Left colon (tissue), 2 donors: ENCODE measurements at regions not wholly inside any gene's neighbourhood (a gene's known extent, or its start where the extent isn't known, plus 50 kb on each side); places are given as distances from the start of the nearest gene placed in this dataset.

Source experiments
- ATAC-seq: fragments of 200-7000 bp; cut with Tn5 transposase; one replicate; pipeline ENCODE4 v1.9.1; 2020; ENCODE audit warnings: mild to moderate bottlenecking, moderate library complexity
- DNase-seq, 2 donors: peaks; one replicate each; pipeline ENCODE4 v3.0.0-alpha.2; 2020
- intact Hi-C, 2 donors: fragments of 100-400 bp; cut with DNase I in 1 of 2; cut with micrococcal nuclease in 1 of 2; formaldehyde crosslinking; loops; one replicate each; pipeline versions ENCODE4 v1.11.2 to v1.14.0; 2022; cut with DNase I, micrococcal nuclease
- donor health status: DM: no; HTN: no; CAD: no.
- donor health status: DM: yes; HTN: yes; CAD: no.

DNA sequence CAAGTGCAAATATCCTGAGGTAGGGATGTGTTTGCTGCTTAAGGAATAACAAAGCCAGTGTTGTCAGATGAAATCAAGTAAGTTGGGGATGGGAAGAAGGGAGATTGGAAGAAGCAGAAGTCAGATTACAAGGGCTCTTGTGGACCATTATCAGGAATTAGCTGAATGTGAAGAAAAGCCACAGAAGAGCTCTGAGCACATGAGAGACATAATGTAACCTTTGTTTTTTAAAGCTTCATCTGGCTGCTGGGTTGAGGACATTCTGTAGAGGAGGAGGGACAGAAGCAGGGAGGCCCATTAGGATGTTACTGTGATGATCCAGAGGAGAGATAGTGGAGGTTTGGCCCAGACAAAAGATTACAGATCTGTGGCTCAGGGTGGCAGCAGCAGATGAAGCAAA is 111.7 kb downstream of the DUSP10 start:
- intact Hi-C loops, result no loop called here
- no peak for ATAC-seq
- no peak for DNase-seq

DNA sequence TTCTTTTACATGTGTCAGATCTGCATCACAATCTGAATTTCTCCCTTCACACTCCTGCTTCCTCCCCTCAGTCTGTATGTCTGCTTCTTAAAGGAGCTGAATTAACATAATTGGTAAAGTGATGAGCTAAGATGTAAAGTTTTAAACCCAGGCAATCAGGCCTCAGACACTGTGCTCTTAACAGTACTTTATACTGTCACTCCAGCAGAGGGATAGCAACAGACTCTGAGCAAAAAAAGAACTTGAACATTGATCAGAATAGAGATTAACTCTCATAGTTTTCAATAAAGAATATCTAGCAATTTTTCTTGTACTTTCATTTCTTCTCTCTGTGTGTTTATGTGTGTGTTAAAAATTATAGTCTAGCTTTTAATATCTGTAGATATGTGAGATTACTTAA is 110.3 kb downstream of the DUSP10 start:
- DNase-seq, result no peak
- intact Hi-C loops, result no loop called here
- no peak for ATAC-seq

DNA sequence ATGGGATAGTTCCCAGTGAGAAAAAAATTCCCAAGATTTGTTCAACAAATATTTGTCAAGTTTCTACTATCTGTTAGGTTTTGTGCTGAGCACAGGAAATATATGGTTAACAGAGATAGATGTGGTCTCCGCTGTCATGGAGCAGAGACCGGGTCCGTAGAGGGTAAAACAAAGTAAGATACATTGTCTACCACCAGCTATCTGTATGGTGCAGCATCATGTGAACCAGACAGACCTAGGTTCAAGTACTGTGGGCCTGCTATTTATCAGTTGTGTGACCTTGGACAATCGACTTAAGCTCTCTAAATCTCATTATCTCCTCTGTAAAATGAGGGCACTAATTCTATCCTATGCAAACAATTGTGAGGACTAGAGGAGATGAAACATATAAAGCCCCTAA is 109.8 kb downstream of the DUSP10 start:
- intact Hi-C loops, result no loop called here
- DNase-seq (no peak), ATAC-seq (no peak)

DNA sequence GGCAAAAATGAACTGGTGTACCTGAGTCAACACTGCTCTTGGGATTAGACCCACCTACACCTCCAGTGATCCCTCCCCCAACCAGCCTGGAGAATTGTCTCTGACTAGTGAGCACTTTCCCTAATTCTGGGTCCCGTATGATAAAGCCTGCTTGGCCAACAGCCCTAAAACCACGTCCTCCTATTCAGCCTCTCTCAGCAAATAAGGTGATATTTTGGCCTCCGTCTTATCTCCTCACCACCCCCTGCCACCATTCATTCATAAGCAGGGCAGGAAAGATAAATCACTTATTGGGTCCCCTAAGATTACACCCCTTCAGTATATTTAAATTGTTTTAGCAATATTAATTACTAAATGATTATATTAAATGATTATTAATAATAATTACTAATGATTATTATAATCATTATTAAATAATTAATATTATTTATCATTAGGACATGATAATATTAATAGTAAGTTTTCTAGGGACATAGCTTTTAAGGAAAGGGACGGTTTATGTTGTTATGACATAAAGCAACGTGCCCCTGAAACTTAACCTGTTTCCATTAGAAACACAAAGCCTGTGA is 108.0 kb downstream of the DUSP10 start:
- DNase-seq (no peak), ATAC-seq (no peak)
- intact Hi-C loops, result no loop called here

DNA sequence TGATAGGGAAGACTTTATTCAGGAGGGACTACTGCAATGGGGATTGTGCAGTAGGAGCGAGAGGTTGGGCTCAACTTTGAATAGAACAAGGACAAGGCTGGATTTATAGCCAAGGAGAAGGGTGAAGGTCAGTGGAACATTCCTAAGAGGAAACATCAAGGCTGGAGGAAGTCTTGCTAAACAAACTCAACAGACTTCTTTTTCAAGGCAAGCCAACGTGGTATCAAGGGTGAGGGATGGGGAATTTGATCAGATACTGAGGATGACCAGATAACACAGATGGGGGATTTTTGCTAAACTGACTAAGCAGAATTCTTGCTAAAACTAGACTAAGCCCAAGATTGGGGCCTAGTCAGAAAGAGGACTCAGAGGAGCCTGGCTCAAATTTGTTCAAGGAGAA is 107.3 kb downstream of the DUSP10 start:
- DNase-seq, result no peak
- intact Hi-C loops, result no loop called here
- no peak for ATAC-seq

DNA sequence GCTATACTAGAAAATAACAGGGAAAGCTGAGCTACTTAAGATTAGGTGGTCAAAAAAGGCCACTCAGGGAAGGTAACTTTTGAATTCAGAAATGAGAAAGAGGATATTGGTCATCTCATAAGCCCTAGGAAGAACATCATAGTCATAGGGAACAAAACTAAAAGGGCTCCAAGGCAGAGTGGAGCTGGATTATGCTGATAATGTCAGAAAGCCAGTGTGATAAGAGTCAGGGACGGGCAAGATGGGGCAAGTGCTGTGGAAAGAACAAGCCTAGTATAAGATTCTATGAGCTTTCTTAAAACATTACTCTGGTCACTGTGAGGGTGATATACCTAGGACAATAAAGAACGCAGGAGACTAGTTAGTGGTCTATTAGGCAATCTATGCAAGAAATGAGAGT is 106.6 kb downstream of the DUSP10 start:
- DNase-seq (no peak), ATAC-seq (no peak)
- intact Hi-C loops, result no loop called here

DNA sequence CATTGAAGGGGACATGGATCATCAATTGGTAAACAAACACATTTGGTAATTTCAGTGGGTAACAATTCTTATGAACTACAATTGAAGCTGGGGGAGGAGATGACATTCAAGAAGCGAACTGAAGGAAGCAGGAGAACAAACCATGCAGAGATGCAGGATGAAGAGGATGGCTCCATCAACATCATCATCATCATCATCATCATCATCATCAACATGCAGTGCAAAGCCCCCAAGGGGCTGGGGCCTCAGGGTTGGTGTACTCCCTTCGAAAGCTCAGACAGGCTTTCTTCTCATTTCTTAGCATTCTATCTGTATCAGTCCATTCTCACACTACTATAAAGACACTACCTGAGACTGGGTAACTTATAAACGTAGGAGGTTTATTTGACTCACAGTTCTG is 105.8 kb downstream of the DUSP10 start:
- ATAC-seq (no peak), DNase-seq (no peak)
- intact Hi-C loops, result no loop called here

DNA sequence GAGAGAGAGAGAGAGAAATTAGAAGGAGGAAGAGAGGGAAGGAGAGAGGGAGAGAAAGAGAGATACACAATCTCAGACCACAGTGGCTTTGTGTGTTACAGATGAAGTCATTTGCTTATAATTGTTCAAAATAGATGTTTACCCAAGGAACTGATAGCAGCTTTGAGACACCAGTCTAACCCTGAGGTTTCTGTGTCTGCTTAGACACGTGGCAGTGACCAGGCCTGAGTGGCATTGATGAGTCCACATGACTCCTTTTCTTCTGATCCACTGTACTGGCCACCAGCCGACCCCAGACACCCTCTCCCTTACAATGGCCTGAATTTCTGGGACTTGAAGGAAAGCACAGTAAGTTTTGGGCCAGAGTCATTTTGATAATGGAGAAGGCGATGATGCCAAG is 104.9 kb downstream of the DUSP10 start:
- intact Hi-C loops, result no loop called here
- DNase-seq, result no peak
- ATAC-seq, result no peak

DNA sequence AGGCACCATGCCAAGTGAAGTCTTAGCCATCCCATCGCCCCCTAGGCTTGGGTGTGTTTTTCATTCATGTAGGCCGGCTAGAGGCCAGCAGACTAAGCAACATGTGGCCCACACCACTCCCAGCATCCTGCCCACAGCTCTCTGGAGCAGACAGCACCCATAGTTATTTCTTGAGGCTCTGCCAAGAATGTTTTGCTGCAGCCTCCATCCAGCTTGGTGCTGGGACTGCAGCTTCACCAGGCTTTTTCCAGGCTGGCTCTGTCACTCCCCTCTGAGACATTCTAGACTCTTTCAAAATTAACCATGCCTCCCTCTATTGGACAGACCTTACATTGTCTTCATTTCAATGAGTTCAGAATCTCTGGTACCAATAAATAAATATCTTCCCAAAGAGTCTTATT is 104.2 kb downstream of the DUSP10 start:
- intact Hi-C loops, result no loop called here
- DNase-seq (no peak), ATAC-seq (no peak)

DNA sequence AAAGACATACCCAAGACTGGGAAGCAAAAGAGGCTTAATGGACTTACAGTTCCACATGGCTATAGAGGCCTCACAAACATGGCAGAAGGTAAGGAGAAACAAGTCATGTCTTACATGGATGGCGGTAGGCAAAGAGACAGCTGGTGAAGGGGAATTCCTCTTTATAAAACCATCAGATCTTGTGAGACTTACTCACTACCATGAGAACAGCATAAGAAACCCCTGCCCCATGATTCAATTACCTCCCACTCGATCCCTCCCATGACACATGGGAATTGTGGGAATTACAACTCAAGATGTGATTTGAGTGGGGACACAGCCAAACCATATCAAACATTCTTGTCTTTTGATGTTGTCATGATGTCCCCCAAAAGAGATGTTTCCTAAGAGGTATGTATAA is 103.3 kb downstream of the DUSP10 start:
- no peak for DNase-seq
- no peak for ATAC-seq
- intact Hi-C loops, result no loop called here

DNA sequence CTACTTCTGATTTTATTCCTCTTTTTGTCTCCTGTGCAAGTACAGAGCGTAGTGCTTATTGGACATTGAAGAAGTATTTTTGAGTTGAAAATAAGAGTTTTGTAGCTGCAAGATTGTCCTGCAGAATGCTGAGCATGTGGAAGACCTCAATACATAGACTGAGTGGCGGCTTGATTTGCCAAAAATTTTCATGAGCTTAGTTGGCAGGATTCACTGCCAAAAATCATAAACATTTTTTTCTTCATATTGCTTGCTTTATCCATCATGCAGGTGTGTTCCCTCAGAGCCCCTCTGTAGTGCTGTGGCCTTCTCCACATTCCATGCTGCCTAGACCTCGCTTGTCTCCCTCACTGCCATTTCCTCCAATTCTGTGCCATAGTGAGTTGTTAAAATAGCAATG is 100.1 kb downstream of the DUSP10 start:
- ATAC-seq (no peak), DNase-seq (no peak)
- intact Hi-C loops, result no loop called here

DNA sequence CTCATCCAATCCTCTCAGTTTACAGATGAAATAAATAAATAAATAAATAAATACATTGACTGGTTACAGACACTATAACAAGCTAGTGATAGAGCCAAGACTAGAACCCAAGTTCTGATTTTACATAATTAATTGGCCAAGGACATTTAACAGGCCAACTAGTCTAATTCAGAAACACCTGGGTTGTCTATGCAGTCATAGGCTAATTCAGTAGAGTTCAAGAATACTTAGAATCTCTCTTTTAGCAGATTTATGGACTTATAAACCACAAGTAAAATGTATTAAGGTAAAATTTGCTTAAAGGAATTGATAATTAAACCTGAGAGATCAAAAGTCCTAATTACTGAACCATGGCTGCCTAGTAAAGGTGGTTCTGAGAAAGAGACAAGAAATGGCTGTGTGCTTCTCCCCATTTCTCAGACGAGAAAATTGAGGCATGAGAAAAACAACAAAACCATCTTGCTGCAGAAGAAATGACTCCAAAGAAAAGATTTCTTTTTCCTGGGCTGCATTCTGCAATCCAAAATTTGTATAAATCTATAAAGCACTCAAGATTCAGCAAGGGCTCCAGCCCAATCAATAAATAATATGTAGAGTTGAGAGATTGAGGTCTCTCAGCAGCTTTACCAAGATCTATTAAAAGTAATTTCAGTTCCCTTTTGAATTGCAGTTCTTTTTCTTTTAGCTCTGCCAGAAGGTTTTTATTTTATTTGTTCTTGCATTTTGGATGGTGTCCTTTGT is 98.3 kb downstream of the DUSP10 start:
- DNase-seq (no peak), ATAC-seq (no peak)
- intact Hi-C loops, result no loop called here

DNA sequence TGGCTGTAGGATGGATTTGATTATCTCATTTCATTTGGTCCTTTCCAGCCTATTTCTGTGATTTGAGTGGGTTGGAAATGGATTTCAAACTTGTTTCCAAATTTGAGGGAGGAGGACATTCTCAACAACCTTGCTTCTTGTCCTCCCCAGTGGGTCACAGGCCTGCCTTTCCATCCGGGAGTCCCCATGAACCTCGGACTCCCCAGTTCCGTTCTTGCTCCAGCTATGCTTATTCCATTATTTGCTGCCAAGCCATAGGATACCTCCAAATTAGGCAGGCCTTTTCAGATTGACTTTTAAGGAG is 97.8 kb downstream of the DUSP10 start:
- ATAC-seq (no peak), DNase-seq (no peak)
- intact Hi-C loops, result no loop called here

DNA sequence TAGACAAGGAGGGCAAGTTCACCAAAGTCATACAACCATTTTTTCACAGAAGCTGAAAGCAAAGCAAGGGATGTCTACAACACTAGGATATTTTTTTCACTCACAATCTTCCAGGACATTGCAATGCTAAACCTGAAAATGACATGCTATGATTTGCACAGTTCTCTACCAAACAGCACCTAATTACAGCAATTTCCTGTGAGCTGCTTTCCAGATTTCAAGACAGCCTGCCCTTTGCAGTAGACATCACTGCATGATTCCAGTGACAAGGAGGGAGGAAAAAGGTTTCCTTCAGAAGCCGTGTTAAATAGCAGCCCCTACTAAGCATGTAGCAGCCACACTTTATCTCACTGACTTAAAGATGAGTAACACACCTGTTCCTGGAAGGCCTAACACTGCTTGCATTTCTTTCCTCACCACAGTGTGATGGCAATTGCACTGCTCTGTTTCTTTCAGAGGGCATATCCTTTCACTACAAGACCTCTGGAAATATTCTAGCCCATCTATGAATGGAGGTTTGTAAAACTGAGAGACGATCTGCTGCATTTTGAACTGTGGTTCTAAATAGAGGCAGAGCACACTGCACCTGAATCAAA is 97.1 kb downstream of the DUSP10 start:
- intact Hi-C loops, result no loop called here
- DNase-seq (no peak), ATAC-seq (no peak)

DNA sequence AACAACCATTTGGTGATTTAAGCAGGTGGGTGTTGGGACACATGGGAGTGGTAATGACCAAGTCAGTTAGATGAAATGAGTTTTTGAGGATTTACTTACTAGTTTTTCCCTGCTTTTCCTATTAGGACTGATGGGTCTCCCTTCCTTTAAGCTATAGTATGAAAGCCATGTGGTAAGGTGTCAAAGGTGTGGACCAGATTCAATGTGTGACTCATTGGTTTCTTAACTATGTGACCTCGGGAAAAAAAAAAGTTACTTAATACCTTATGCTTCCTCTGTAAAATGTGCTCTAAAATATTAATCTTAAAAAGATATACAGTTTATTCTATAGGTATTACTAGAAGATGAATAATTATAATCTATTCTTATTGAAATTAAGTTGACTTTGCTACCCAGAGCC is 93.7 kb downstream of the DUSP10 start:
- ATAC-seq (no peak), DNase-seq (no peak)
- intact Hi-C loops, result no loop called here
